ENCODE measurements at regions not wholly inside any gene's neighbourhood (a gene's known extent, or its start where the extent isn't known, plus 50 kb on each side); places are given as distances from the start of the nearest gene placed in this dataset.

- H3K9me3 Mint-ChIP-seq: peaks cover 4% of the 10 kb centered on the region
- no peaks in the 10 kb centered on the region for H3K4me1 Mint-ChIP-seq (ENCODE audit: low read depth in 2 of 2)
- H3K4me3 Mint-ChIP-seq: no peak overlapping the region
- no peaks in the 10 kb centered on the region for H3K36me3 Mint-ChIP-seq
- no peak overlapping the region for H3K27ac Mint-ChIP-seq
- peaks cover 0 to 2% of the 10 kb centered on the region in 2 donors for H3K27me3 Mint-ChIP-seq
- DNase-seq (ENCODE audit: low spot score) (no peak), ATAC-seq (no peak)
These were observed 313.4 kb downstream of the DEPDC1B start for GRCh38 chr5:60386436-60387050.

- Mint-ChIP-seq H3K4me3 (no peak overlapping the region), H3K4me1 (ENCODE audit: low read depth in 2 of 2) (no peaks in the 10 kb centered on the region), H3K27ac (no peak overlapping the region), H3K27me3 (peaks cover 0 to 3% of the 10 kb centered on the region in 2 donors), H3K9me3 (peaks cover 5% of the 10 kb centered on the region), H3K36me3 (no peaks in the 10 kb centered on the region)
- no peak for ATAC-seq
- DNase-seq (ENCODE audit: low spot score): no peak
These were observed 317.2 kb downstream of the DEPDC1B start for GRCh38 chr5:60382716-60383115.

GRCh38 chr5:60379907-60380306 is 320.1 kb downstream of the DEPDC1B start:
- DNase-seq (ENCODE audit: low spot score) (no peak), ATAC-seq (no peak)
- H3K9me3 Mint-ChIP-seq: peaks cover 10% of the 10 kb centered on the region

GRCh38 chr5:60377826-60378225 is 322.1 kb downstream of the DEPDC1B start:
- H3K27me3 Mint-ChIP-seq: peaks cover 0 to 3% of the 10 kb centered on the region in 2 donors
- DNase-seq (ENCODE audit: low spot score): no peak
- no peak overlapping the region for H3K27ac Mint-ChIP-seq
- H3K9me3 Mint-ChIP-seq: peaks cover 8% of the 10 kb centered on the region
- no peaks in the 10 kb centered on the region for H3K36me3 Mint-ChIP-seq
- no peaks in the 10 kb centered on the region for H3K4me1 Mint-ChIP-seq (ENCODE audit: low read depth in 2 of 2)
- ATAC-seq: no peak
- no peak overlapping the region for H3K4me3 Mint-ChIP-seq

More at GRCh38 chr5:60379907-60380306, 320.1 kb downstream of the DEPDC1B start:
- no peak overlapping the region for H3K4me3 Mint-ChIP-seq
- H3K27ac Mint-ChIP-seq: no peak overlapping the region
- no peaks in the 10 kb centered on the region for H3K4me1 Mint-ChIP-seq (ENCODE audit: low read depth in 2 of 2)
- no peaks in the 10 kb centered on the region for H3K36me3 Mint-ChIP-seq
- peaks cover 0 to 3% of the 10 kb centered on the region in 2 donors for H3K27me3 Mint-ChIP-seq

- Mint-ChIP-seq H3K9me3 (peaks cover 8% of the 10 kb centered on the region), H3K36me3 (no peaks in the 10 kb centered on the region)
These were observed 323.1 kb downstream of the DEPDC1B start for GRCh38 chr5:60376860-60377259.

GRCh38 chr5:60374409-60374808 is 325.6 kb downstream of the DEPDC1B start:
- H3K9me3 Mint-ChIP-seq: peaks cover 8% of the 10 kb centered on the region
- H3K4me1 Mint-ChIP-seq (ENCODE audit: low read depth in 2 of 2): no peaks in the 10 kb centered on the region
- ATAC-seq (no peak), DNase-seq (ENCODE audit: low spot score) (no peak)
- no peak overlapping the region for H3K27ac Mint-ChIP-seq
- no peak overlapping the region for H3K4me3 Mint-ChIP-seq
- H3K36me3 Mint-ChIP-seq: no peaks in the 10 kb centered on the region
- no peaks in the 10 kb centered on the region for H3K27me3 Mint-ChIP-seq

More at GRCh38 chr5:60376860-60377259, 323.1 kb downstream of the DEPDC1B start:
- no peak for DNase-seq (ENCODE audit: low spot score)
- Mint-ChIP-seq H3K27me3 (peaks cover 0 to 3% of the 10 kb centered on the region in 2 donors), H3K4me3 (no peak overlapping the region), H3K4me1 (ENCODE audit: low read depth in 2 of 2) (no peaks in the 10 kb centered on the region), H3K27ac (no peak overlapping the region)
- ATAC-seq: no peak

GRCh38 chr5:60372786-60373185 is 327.2 kb downstream of the DEPDC1B start:
- ATAC-seq: no peak
- DNase-seq (ENCODE audit: low spot score): no peak
- H3K4me1 Mint-ChIP-seq (ENCODE audit: low read depth in 2 of 2): no peaks in the 10 kb centered on the region
- H3K9me3 Mint-ChIP-seq: peaks cover 12% of the 10 kb centered on the region
- no peak overlapping the region for H3K4me3 Mint-ChIP-seq
- H3K36me3 Mint-ChIP-seq: no peaks in the 10 kb centered on the region
- no peak overlapping the region for H3K27ac Mint-ChIP-seq
- no peaks in the 10 kb centered on the region for H3K27me3 Mint-ChIP-seq

GRCh38 chr5:60371065-60371464 is 328.9 kb downstream of the DEPDC1B start:
- H3K4me3 Mint-ChIP-seq: no peak overlapping the region
- peaks cover 6% of the 10 kb centered on the region for H3K9me3 Mint-ChIP-seq
- no peaks in the 10 kb centered on the region for H3K4me1 Mint-ChIP-seq (ENCODE audit: low read depth in 2 of 2)
- H3K27me3 Mint-ChIP-seq: no peaks in the 10 kb centered on the region
- no peak for ATAC-seq
- no peak overlapping the region for H3K27ac Mint-ChIP-seq
- H3K36me3 Mint-ChIP-seq: no peaks in the 10 kb centered on the region
- DNase-seq (ENCODE audit: low spot score): no peak

- no peaks in the 10 kb centered on the region for H3K27me3 Mint-ChIP-seq
- ATAC-seq (no peak), DNase-seq (ENCODE audit: low spot score) (no peak)
- no peak overlapping the region for H3K27ac Mint-ChIP-seq
- no peaks in the 10 kb centered on the region for H3K4me1 Mint-ChIP-seq (ENCODE audit: low read depth in 2 of 2)
- H3K4me3 Mint-ChIP-seq: no peak overlapping the region
- H3K9me3 Mint-ChIP-seq: peaks cover 6% of the 10 kb centered on the region
- no peaks in the 10 kb centered on the region for H3K36me3 Mint-ChIP-seq
These were observed 329.5 kb downstream of the DEPDC1B start for GRCh38 chr5:60370508-60370907.

- H3K9me3 Mint-ChIP-seq: peaks cover 6% of the 10 kb centered on the region
- no peaks in the 10 kb centered on the region for H3K27me3 Mint-ChIP-seq
- no peak overlapping the region for H3K4me3 Mint-ChIP-seq
- ATAC-seq (no peak), DNase-seq (ENCODE audit: low spot score) (no peak)
- no peaks in the 10 kb centered on the region for H3K36me3 Mint-ChIP-seq
- no peak overlapping the region for H3K27ac Mint-ChIP-seq
- H3K4me1 Mint-ChIP-seq (ENCODE audit: low read depth in 2 of 2): no peaks in the 10 kb centered on the region
These were observed 330.6 kb downstream of the DEPDC1B start for GRCh38 chr5:60369391-60369790.

GRCh38 chr5:60368100-60368499 is 331.9 kb downstream of the DEPDC1B start:
- no peaks in the 10 kb centered on the region for H3K4me1 Mint-ChIP-seq (ENCODE audit: low read depth in 2 of 2)
- H3K27ac Mint-ChIP-seq: no peak overlapping the region
- peaks cover 6% of the 10 kb centered on the region for H3K9me3 Mint-ChIP-seq
- H3K27me3 Mint-ChIP-seq: no peaks in the 10 kb centered on the region
- ATAC-seq (no peak), DNase-seq (ENCODE audit: low spot score) (no peak)
- H3K36me3 Mint-ChIP-seq: no peaks in the 10 kb centered on the region
- no peak overlapping the region for H3K4me3 Mint-ChIP-seq

GRCh38 chr5:60366489-60366888 is 333.5 kb downstream of the DEPDC1B start:
- H3K27ac Mint-ChIP-seq: no peak overlapping the region
- DNase-seq (ENCODE audit: low spot score): no peak
- no peaks in the 10 kb centered on the region for H3K27me3 Mint-ChIP-seq
- no peak for ATAC-seq
- no peak overlapping the region for H3K4me3 Mint-ChIP-seq
- no peaks in the 10 kb centered on the region for H3K36me3 Mint-ChIP-seq
- H3K9me3 Mint-ChIP-seq: peaks cover 6% of the 10 kb centered on the region
- no peaks in the 10 kb centered on the region for H3K4me1 Mint-ChIP-seq (ENCODE audit: low read depth in 2 of 2)

- no peaks in the 10 kb centered on the region for H3K27me3 Mint-ChIP-seq
- H3K4me3 Mint-ChIP-seq: no peak overlapping the region
- peaks cover 4% of the 10 kb centered on the region for H3K9me3 Mint-ChIP-seq
- ATAC-seq (no peak), DNase-seq (ENCODE audit: low spot score) (no peak)
- no peak overlapping the region for H3K27ac Mint-ChIP-seq
- H3K36me3 Mint-ChIP-seq: no peaks in the 10 kb centered on the region
- H3K4me1 Mint-ChIP-seq (ENCODE audit: low read depth in 2 of 2): no peaks in the 10 kb centered on the region
These were observed 335.0 kb downstream of the DEPDC1B start for GRCh38 chr5:60365001-60365400.

GRCh38 chr5:60362158-60362557 is 337.8 kb downstream of the DEPDC1B start:
- Mint-ChIP-seq H3K36me3 (no peaks in the 10 kb centered on the region), H3K27ac (no peak overlapping the region), H3K27me3 (no peaks in the 10 kb centered on the region), H3K4me3 (no peak overlapping the region), H3K4me1 (ENCODE audit: low read depth in 2 of 2) (no peaks in the 10 kb centered on the region), H3K9me3 (peaks cover 3% of the 10 kb centered on the region)
- ATAC-seq: no peak
- DNase-seq (ENCODE audit: low spot score): no peak

GRCh38 chr5:60360355-60360754 is 339.6 kb downstream of the DEPDC1B start:
- no peak for DNase-seq (ENCODE audit: low spot score)
- Mint-ChIP-seq H3K9me3 (peaks cover 3% of the 10 kb centered on the region), H3K4me3 (no peak overlapping the region), H3K27me3 (no peaks in the 10 kb centered on the region), H3K27ac (no peak overlapping the region), H3K4me1 (ENCODE audit: low read depth in 2 of 2) (no peaks in the 10 kb centered on the region), H3K36me3 (no peaks in the 10 kb centered on the region)
- ATAC-seq: no peak

Data from natural killer cell treated with Interleukin-12 subunit alpha and Interleukin-12 subunit beta and Interleukin-15 and Interleukin-18, amount 100 ng/mL, for 72 hours (primary cell).